Vagina (tissue), 2 donors: ENCODE measurements at regions not wholly inside any gene's neighbourhood (a gene's known extent, or its start where the extent isn't known, plus 50 kb on each side); places are given as distances from the start of the nearest gene placed in this dataset.

Experiments used
- CTCF ChIP-seq, 3 experiments: fragments of 450-650 bp in 2 of 3; fragments of 200-600 bp in 1 of 3; sonication (generic) in 1 of 3; IDR thresholded peaks; one replicate each; pipeline ENCODE4 v1.5.1; 2017 to 2019; ENCODE audit warnings: antibody characterized with exemption in 3 of 3, mild to moderate bottlenecking in 2 of 3, moderate library complexity in 2 of 3
- POLR2A ChIP-seq, 2 donors: fragments of 450-650 bp; IDR thresholded peaks; one replicate each; pipeline ENCODE4 v1.6.1; 2017; ENCODE audit warnings: antibody characterized with exemption in 2 of 2, mild to moderate bottlenecking in 2 of 2, moderate library complexity in 2 of 2

DNA sequence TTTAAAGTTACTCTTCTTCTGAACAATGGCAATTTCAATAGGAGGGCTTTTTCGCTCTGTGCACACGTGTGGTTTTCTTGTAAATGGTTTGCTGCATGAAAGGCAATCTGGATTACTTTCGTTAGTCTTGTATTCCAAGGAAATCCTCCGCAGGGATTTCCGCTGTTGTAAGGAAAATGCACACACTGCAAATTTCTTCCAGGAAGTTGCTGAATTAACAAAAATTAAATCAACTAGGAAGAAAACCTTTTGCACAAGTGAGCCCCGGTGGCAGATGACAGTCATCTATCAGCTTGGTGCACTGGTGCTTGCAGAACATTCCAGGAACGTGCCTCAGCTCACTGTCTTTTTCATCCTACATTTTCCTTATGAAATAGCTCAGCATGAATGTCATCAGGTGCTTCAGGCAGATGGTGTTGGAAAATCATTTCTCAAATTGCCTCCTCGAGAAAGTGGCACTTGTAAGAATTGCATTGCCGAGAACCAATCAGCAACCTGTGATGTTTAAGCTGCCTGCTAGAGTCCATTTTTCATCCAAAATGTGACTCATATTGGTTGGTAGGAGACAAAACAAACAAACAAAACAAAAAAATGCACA, 272.4 kb upstream of the VCX start:
- no peak for TF ChIP-seq CTCF (IDR thresholded peaks at IDR 0.05)
- no peak for TF ChIP-seq POLR2A (IDR thresholded peaks at IDR 0.05)
